NCI-H446 (cell line): ENCODE measurements at regions not wholly inside any gene's neighbourhood (a gene's known extent, or its start where the extent isn't known, plus 50 kb on each side); places are given as distances from the start of the nearest gene placed in this dataset.
"Not testable (repeated sequence)": the region's sequence is repeated elsewhere in the genome, so short reads cannot be mapped to it uniquely, and the experiment has no call there.

Source experiments
- DNase-seq, 2 experiments: peaks; one replicate each; lab custom pipeline; 2025; lab: John Stamatoyannopoulos, UW

- no peak for DNase-seq
Measured at GRCh38 chr5:123717139-123717538, 205.2 kb downstream of the CSNK1G3 start.

- no peak for DNase-seq
Measured at GRCh38 chr5:123710031-123710430, 198.1 kb downstream of the CSNK1G3 start.

GRCh38 chr5:123709422-123709821 is 197.4 kb downstream of the CSNK1G3 start:
- no peak for DNase-seq

GRCh38 chr5:123708074-123708806 is 196.3 kb downstream of the CSNK1G3 start:
- peak; percentile 62 to 88 for DNase-seq

DNA sequence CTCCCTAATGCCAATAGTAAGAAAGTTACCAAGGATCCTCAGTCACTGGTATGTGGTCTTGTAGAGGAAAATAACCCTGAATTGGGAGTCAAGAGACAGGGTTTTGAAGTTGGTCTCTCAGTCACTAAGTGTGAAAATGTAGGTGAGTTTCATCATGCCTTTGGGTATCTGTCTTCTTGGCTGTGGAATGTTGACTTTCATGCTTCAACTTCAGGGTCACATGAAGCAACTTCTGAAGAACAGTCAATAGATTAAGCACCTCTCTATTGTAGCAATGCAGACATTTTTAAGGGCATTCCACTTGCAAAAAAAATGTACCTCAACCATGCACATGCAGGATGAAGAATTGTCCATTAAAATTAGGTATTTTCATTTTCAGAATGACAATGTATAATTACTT is 194.6 kb downstream of the CSNK1G3 start:
- no peak for DNase-seq

DNA sequence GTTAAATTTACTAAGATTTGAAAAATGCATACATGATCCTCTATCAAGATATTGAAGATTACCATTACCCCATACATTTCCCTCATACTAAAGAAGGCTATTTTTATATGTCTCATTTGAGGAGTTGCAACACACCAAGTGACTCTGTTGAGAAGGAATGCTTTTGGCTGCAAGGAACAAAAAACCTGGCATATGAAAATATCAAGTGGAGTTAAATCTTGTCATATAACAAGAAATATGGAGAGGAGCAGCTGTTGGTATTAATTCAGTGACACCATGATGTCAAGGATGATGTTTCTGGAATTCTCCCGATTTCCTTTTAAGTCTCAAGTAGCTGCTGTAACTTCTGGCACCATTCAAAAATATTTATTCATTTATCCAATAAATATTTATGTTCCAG is 193.8 kb downstream of the CSNK1G3 start:
- DNase-seq = peak; percentile 33 to 77

GRCh38 chr5:123701511-123702200 is 189.7 kb downstream of the CSNK1G3 start:
- DNase-seq = peak in 1 of 2 experiments; percentile 21

- peak; percentile 38 to 47 for DNase-seq
Measured at GRCh38 chr5:123700624-123701287, 188.8 kb downstream of the CSNK1G3 start.

DNA sequence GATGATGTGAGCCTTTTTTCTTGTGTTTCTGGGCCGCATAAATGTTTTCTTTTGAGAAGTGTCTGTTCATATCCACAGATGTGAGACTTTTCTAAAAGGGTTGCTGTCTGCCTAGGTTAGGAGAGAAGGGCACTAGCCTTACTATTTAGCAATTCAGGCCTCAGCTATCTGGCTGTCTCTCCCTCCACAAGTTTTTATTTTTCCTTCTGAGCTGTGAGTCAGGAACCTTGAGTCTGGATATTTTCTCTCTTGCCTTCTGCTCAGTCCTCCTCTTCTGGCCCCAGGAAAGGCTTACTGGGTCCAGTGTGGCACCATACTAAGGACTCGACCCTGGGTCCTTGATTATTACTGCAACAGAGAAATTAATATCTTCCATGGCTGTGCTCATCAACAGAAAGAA is 187.6 kb downstream of the CSNK1G3 start:
- no peak for DNase-seq

- not testable (repeated sequence) for DNase-seq
Measured at GRCh38 chr5:123698937-123699336, 187.0 kb downstream of the CSNK1G3 start.

- DNase-seq = peak; percentile 91 to 96
Measured at GRCh38 chr5:123696921-123697341, 185.0 kb downstream of the CSNK1G3 start.

- DNase-seq = no peak
Measured at GRCh38 chr5:123690821-123691220, 178.8 kb downstream of the CSNK1G3 start.

DNA sequence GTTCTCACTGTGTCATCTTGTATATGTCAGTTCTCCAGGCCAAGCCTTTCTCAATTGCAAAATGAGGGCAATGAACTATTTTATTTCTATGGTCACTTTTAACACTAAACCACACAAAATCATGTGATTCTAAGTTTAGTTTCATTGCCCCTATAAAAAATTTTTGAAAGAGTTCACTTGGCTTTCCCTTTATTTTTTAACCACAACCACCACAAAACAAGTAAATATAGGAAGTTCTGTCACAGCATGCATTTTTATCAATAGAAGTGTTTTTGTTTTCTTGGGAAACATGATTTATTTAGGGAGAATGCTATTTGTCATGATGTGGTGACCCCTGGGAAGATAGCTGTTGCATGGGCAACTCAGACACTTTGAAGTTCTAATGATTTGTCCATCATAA is 169.1 kb downstream of the CSNK1G3 start:
- DNase-seq = no peak

GRCh38 chr5:123673107-123673506 is 161.1 kb downstream of the CSNK1G3 start:
- peak in 1 of 2 experiments; percentile 6 for DNase-seq

GRCh38 chr5:123671711-123672456 is 159.9 kb downstream of the CSNK1G3 start:
- DNase-seq = no peak

DNA sequence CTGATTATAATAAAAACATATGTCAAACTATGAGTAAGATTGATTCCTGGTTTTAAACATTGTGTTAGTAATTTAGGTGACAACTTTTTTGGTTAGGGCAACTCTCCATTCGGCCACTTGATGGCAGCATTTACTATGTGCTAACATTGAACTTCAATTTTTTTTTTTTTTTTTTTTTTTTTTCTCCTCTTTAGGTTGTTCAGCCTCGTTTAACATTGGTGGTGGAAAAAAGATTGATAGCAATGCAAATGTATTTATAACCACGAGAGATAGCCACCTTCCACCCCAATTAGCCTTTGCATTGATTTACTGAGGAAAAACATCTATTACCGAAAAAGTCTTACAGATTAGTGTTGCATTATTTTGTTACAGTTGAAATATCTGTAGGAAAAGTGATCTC is 159.1 kb downstream of the CSNK1G3 start:
- peak; percentile 7 to 72 for DNase-seq
